Astrocyte of the spinal cord (primary cell): ENCODE measurements at regions not wholly inside any gene's neighbourhood (a gene's known extent, or its start where the extent isn't known, plus 50 kb on each side); places are given as distances from the start of the nearest gene placed in this dataset.

Source experiments
- DNase-seq: peaks from one replicate; pipeline ENCODE4 v3.0.0; 2011; ENCODE audit warnings: low read depth, low spot score
- H3K4me3 ChIP-seq: 2 replicates; pipeline ENCODE4 v1.5.1; 2011; ENCODE audit warnings: low read depth, mild to moderate bottlenecking, low read length, moderate library complexity
- CTCF ChIP-seq: IDR thresholded peaks from 2 replicates; pipeline ENCODE4 v1.5.1; 2012; ENCODE audit warnings: low read depth, mild to moderate bottlenecking, low read length, inconsistent platforms
- in situ Hi-C: cut with HindIII; loops from 2 replicates; pipeline ENCODE4 v1.10.0; 2017; ENCODE audit warnings: low sequenced_read_pairs

GRCh38 chr11:104795501-104796213 lies 102.6 kb downstream of the CASP12 start:
- in situ Hi-C loops = no loop called here
- no peak for TF ChIP-seq CTCF
- H3K4me3 ChIP-seq = no peak overlapping the region
- DNase-seq = no peak

- no peak for DNase-seq
- no peak for TF ChIP-seq CTCF
- H3K4me3 ChIP-seq = no peak overlapping the region
- in situ Hi-C loops = no loop called here
Measured at GRCh38 chr11:104792861-104793260, 105.4 kb downstream of the CASP12 start.

DNA sequence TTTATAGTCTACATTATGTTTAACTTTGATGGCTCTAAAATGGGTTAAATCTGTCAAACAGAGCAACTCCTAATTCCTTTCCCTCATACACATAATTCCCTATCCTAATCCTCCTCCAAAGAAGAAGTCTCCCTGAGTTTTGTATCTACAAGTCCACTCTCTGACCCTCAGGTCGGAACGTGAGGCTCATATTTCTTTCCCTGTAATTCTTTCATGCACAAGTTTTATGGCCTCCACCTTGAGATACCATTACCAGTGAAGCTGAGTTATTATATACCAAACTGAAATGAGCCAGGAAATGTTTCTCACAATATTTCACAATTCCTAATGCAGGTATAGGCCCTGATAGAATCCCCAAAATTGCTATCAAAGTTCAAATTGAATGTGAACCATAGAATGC lies 106.4 kb downstream of the CASP12 start:
- H3K4me3 ChIP-seq = no peak overlapping the region
- in situ Hi-C loops = no loop called here
- TF ChIP-seq CTCF = no peak
- DNase-seq = no peak

- in situ Hi-C loops = no loop called here
- no peak overlapping the region for H3K4me3 ChIP-seq
- TF ChIP-seq CTCF = no peak
- DNase-seq = no peak
Measured at GRCh38 chr11:104784684-104785460, 113.4 kb downstream of the CASP12 start.

- no peak overlapping the region for H3K4me3 ChIP-seq
- no peak for TF ChIP-seq CTCF
- in situ Hi-C loops = no loop called here
- DNase-seq = no peak
Measured at GRCh38 chr11:104783241-104783640, 115.0 kb downstream of the CASP12 start.

DNA sequence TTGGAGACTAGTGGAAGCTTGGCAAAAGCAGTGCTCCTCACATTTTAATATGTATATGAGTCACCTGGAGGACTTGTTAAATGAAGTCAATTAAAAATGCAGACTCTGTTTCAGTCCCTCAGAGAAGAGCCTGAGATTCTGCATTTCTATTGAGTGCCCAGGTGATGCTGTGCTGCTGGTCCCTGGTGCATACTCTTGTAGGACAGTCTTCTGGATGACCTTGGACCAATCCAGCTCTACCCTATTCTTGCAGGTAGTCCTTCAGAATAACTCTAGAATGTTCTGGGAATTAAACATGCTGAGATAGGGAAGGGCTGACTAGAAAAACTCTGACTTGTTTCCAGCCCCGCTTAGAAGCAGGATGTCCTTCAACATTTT lies 115.9 kb downstream of the CASP12 start:
- DNase-seq = no peak
- no peak overlapping the region for H3K4me3 ChIP-seq
- in situ Hi-C loops = no loop called here
- TF ChIP-seq CTCF = no peak
